ENCODE measurements at regions not wholly inside any gene's neighbourhood (a gene's known extent, or its start where the extent isn't known, plus 50 kb on each side); places are given as distances from the start of the nearest gene placed in this dataset.

DNA sequence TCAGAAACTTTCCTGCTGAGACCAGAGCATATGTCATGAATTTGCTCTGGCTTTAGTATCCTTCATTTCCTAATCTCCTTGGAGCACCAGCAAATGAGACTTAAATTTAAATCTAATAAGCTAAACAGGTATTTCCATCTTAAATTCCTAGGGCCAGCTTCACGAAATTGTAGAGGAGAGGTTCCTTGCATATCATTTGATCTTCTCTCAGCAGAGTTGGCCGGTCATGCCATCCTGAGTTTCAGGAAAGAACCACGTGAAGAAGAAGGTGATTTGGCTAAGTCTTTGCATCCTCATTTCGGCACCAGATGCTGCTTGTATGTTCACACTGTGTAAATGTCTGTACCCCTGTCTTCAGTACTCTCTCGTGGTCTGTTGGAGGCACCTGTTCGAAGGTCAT lies 370.4 kb upstream of the NBEA start:
- Histone ChIP-seq H3K14ac (ENCODE audit: insufficient read depth, low read length) (no peak overlapping the region), H2AFZ (ENCODE audit: low read length) (no peak overlapping the region), H3K18ac (ENCODE audit: insufficient read length, low read depth, low read length) (no peak overlapping the region), H2BK12ac (ENCODE audit: insufficient read length, low read depth, low read length) (no peak overlapping the region), H3K23ac (ENCODE audit: insufficient read length, low read depth, low read length) (no peak overlapping the region), H2BK120ac (ENCODE audit: low read depth, low read length, poor library complexity, severe bottlenecking) (no peak overlapping the region), H2AK5ac (ENCODE audit: insufficient read length, low read length) (no peak overlapping the region), H4K20me1 (ENCODE audit: control insufficient read depth, insufficient read depth, insufficient read length) (no peaks in the 10 kb centered on the region), H3K79me1 (ENCODE audit: insufficient read depth, low read depth, low read length, poor library complexity, severe bottlenecking) (no peaks in the 10 kb centered on the region), H3K4ac (ENCODE audit: low read depth, low read length) (no peak overlapping the region), H3K79me2 (ENCODE audit: insufficient read depth, low read length) (no peaks in the 10 kb centered on the region), H3T11ph (ENCODE audit: low read length) (no peak overlapping the region), H3K9me3 (ENCODE audit: control insufficient read depth, low read depth, low read length) (no peaks in the 10 kb centered on the region), H3K27ac (ENCODE audit: insufficient read length, low read depth, low read length) (no peak overlapping the region), H2BK5ac (ENCODE audit: insufficient read length, low read length) (no peak overlapping the region), H2BK20ac (ENCODE audit: low read depth, low read length, poor library complexity, severe bottlenecking) (no peak overlapping the region), H4K8ac (replicated peaks; ENCODE audit: insufficient read length, low read depth, low read length) (no peak overlapping the region), H3K9ac (ENCODE audit: extremely low read depth, insufficient read length, low read length) (no peak overlapping the region), H3K4me2 (ENCODE audit: insufficient read depth, insufficient read length, low read length) (no peak overlapping the region), H2BK15ac (ENCODE audit: low read depth, low read length) (no peak overlapping the region), H4K5ac (ENCODE audit: insufficient read length, low read depth, low read length) (no peak overlapping the region), H3K4me1 (ENCODE audit: insufficient read depth, low read length) (no peaks in the 10 kb centered on the region), H3K23me2 (ENCODE audit: insufficient read length, low read depth, low read length, poor library complexity, severe bottlenecking) (no peaks in the 10 kb centered on the region), H3K56ac (ENCODE audit: insufficient read length, low read depth, low read length) (no peak overlapping the region), H4K91ac (ENCODE audit: insufficient read length, low read depth, low read length) (no peak overlapping the region), H3K27me3 (ENCODE audit: insufficient read depth, low read length) (no peaks in the 10 kb centered on the region)
- H3K27me3 Mint-ChIP-seq (ENCODE audit: low read depth), result no peaks in the 10 kb centered on the region
- no peak overlapping the region for H3K27ac Mint-ChIP-seq
- H3K4me1 Mint-ChIP-seq, result no peaks in the 10 kb centered on the region
- H3K9me3 Mint-ChIP-seq, result no peaks in the 10 kb centered on the region
- no peak overlapping the region for H3K4me3 Mint-ChIP-seq
- H3K36me3 Mint-ChIP-seq (ENCODE audit: insufficient read depth in 1 of 3, low read depth in 3 of 3), result no peaks in the 10 kb centered on the region
- DNase-seq, result no peak
- TF ChIP-seq, protein P1, sequence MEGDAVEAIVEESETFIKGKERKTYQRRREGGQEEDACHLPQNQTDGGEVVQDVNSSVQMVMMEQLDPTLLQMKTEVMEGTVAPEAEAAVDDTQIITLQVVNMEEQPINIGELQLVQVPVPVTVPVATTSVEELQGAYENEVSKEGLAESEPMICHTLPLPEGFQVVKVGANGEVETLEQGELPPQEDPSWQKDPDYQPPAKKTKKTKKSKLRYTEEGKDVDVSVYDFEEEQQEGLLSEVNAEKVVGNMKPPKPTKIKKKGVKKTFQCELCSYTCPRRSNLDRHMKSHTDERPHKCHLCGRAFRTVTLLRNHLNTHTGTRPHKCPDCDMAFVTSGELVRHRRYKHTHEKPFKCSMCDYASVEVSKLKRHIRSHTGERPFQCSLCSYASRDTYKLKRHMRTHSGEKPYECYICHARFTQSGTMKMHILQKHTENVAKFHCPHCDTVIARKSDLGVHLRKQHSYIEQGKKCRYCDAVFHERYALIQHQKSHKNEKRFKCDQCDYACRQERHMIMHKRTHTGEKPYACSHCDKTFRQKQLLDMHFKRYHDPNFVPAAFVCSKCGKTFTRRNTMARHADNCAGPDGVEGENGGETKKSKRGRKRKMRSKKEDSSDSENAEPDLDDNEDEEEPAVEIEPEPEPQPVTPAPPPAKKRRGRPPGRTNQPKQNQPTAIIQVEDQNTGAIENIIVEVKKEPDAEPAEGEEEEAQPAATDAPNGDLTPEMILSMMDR (conservative IDR thresholded peaks at IDR 0.05), result no peak
- WGBS (ENCODE audit: extremely low coverage, insufficient read length, low lambda C conversion rate), result no CpG with 5 or more reads among the region's 6 CpGs

Data from H9 (cell line).